Astrocyte (in vitro differentiated cells and primary cell): ENCODE measurements at regions not wholly inside any gene's neighbourhood (a gene's known extent, or its start where the extent isn't known, plus 50 kb on each side); places are given as distances from the start of the nearest gene placed in this dataset.

ENCODE experiments used
- DNase-seq: peaks from one replicate; pipeline ENCODE4 v3.0.0-alpha.2; 2010; ENCODE audit warnings: low read depth
- FAIRE-seq: peaks from 2 replicates; lab custom pipeline; 2011; peaks lifted over from hg19 to GRCh38; lab: Jason Lieb, UNC
- H2AFZ ChIP-seq: 2 replicates; pipeline ENCODE4 v1.6.0; 2012; ENCODE audit warnings: low read depth, low read length, inconsistent platforms
- H3K27ac ChIP-seq: 2 replicates; pipeline ENCODE4 v1.5.1; 2011; ENCODE audit warnings: low read depth, low read length, inconsistent platforms
- H3K27me3 ChIP-seq: 2 replicates; pipeline ENCODE4 v1.6.0; 2011; ENCODE audit warnings: low read length, inconsistent platforms; ENCODE audit not compliant: insufficient read depth
- H3K36me3 ChIP-seq: 2 replicates; pipeline ENCODE4 v1.5.1; 2011; ENCODE audit warnings: low read length, inconsistent platforms; ENCODE audit not compliant: insufficient read depth
- H3K4me1 ChIP-seq: 2 replicates; pipeline ENCODE4 v1.5.1; 2011; ENCODE audit warnings: low read length, inconsistent platforms; ENCODE audit not compliant: insufficient read depth
- H3K4me2 ChIP-seq: 2 replicates; pipeline ENCODE4 v1.6.0; 2012; ENCODE audit warnings: low read length, inconsistent platforms
- H3K4me3 ChIP-seq: 2 replicates; pipeline ENCODE4 v1.5.1; 2011; ENCODE audit warnings: low read depth, mild to moderate bottlenecking, low read length, inconsistent platforms; ENCODE audit not compliant: insufficient read depth
- H3K79me2 ChIP-seq: 2 replicates; pipeline ENCODE4 v1.6.0; 2012; ENCODE audit warnings: mild to moderate bottlenecking, low read length, inconsistent platforms; ENCODE audit not compliant: insufficient read depth
- H3K9ac ChIP-seq: 2 replicates; pipeline ENCODE4 v1.6.0; 2012; ENCODE audit warnings: mild to moderate bottlenecking, low read length, inconsistent platforms
- H3K9me3 ChIP-seq: 2 replicates; pipeline ENCODE4 v1.5.1; 2012; ENCODE audit warnings: low read depth, mild to moderate bottlenecking, low read length, inconsistent platforms; ENCODE audit not compliant: insufficient read depth
- H4K20me1 ChIP-seq: 2 replicates; pipeline ENCODE4 v1.6.0; 2012; ENCODE audit warnings: low read length, inconsistent platforms; ENCODE audit not compliant: insufficient read depth
- H3K27ac Mint-ChIP-seq: one replicate; pipeline ENCODE4 v1.8.0; 2021; ENCODE audit warnings: mild to moderate bottlenecking, mixed read lengths; ENCODE audit not compliant: unreplicated experiment
- H3K27me3 Mint-ChIP-seq: one replicate; pipeline ENCODE4 v1.8.0; 2021; ENCODE audit warnings: low read depth, mixed read lengths; ENCODE audit not compliant: unreplicated experiment
- H3K36me3 Mint-ChIP-seq: one replicate; pipeline ENCODE4 v1.8.0; 2021; ENCODE audit warnings: low read depth, mixed read lengths; ENCODE audit not compliant: unreplicated experiment
- H3K4me1 Mint-ChIP-seq: one replicate; pipeline ENCODE4 v1.8.0; 2021; ENCODE audit warnings: low read depth, mixed read lengths; ENCODE audit not compliant: unreplicated experiment
- H3K4me3 Mint-ChIP-seq: one replicate; pipeline ENCODE4 v1.8.0; 2021; ENCODE audit warnings: mild to moderate bottlenecking, moderate library complexity, mixed read lengths; ENCODE audit not compliant: unreplicated experiment
- H3K9me3 Mint-ChIP-seq: one replicate; pipeline ENCODE4 v1.8.0; 2021; ENCODE audit warnings: mild to moderate bottlenecking, mixed read lengths; ENCODE audit not compliant: unreplicated experiment
- CTCF ChIP-seq: IDR thresholded peaks from 2 replicates; pipeline ENCODE4 v1.5.1; 2011; ENCODE audit warnings: low read depth, mild to moderate bottlenecking, inconsistent platforms, low read length, moderate library complexity; ENCODE audit not compliant: insufficient read depth
- EZH2 ChIP-seq: IDR thresholded peaks from 2 replicates; pipeline ENCODE4 v1.6.1; 2012; ENCODE audit warnings: mild to moderate bottlenecking, low read length, inconsistent platforms; ENCODE audit not compliant: insufficient read depth

- Mint-ChIP-seq H3K27me3 (no peaks in the 10 kb centered on the region), H3K36me3 (no peaks in the 10 kb centered on the region), H3K9me3 (peaks cover 3% of the 10 kb centered on the region), H3K4me3 (no peak overlapping the region), H3K27ac (peak overlapping the region; percentile 73), H3K4me1 (peaks cover 11% of the 10 kb centered on the region)
- no peaks in the 10 kb centered on the region for H3K27me3 ChIP-seq
- peak overlapping the region; percentile 42 for H3K4me2 ChIP-seq
- DNase-seq (peak; percentile 72), FAIRE-seq (no peak)
- no peaks in the 10 kb centered on the region for H3K79me2 ChIP-seq
- no peaks in the 10 kb centered on the region for H3K36me3 ChIP-seq
- TF ChIP-seq EZH2, result no peak
- no peak for TF ChIP-seq CTCF
- no peak overlapping the region for H3K27ac ChIP-seq
- no peaks in the 10 kb centered on the region for H4K20me1 ChIP-seq
- no peaks in the 10 kb centered on the region for H3K9me3 ChIP-seq
- peak overlapping the region; percentile 24 for H3K4me3 ChIP-seq
- H3K9ac ChIP-seq, result peak overlapping the region; percentile 36
- peaks cover 12% of the 10 kb centered on the region for H3K4me1 ChIP-seq
- peak overlapping the region; percentile 16 for H2AFZ ChIP-seq
These were observed 285.0 kb upstream of the SLC10A2 start for GRCh38 chr13:103351035-103351828.

GRCh38 chr13:103350147-103350546 is 283.9 kb upstream of the SLC10A2 start:
- TF ChIP-seq EZH2, result no peak
- TF ChIP-seq CTCF, result no peak
- Histone ChIP-seq H3K4me3 (no peak overlapping the region), H2AFZ (no peak overlapping the region), H3K27me3 (no peaks in the 10 kb centered on the region), H4K20me1 (no peaks in the 10 kb centered on the region), H3K79me2 (no peaks in the 10 kb centered on the region), H3K36me3 (no peaks in the 10 kb centered on the region), H3K4me1 (peaks cover 12% of the 10 kb centered on the region), H3K9ac (no peak overlapping the region), H3K27ac (no peak overlapping the region), H3K9me3 (no peaks in the 10 kb centered on the region), H3K4me2 (no peak overlapping the region)
- no peak overlapping the region for H3K27ac Mint-ChIP-seq
- H3K9me3 Mint-ChIP-seq, result peaks cover 5% of the 10 kb centered on the region
- H3K4me3 Mint-ChIP-seq, result no peak overlapping the region
- H3K4me1 Mint-ChIP-seq, result peaks cover 11% of the 10 kb centered on the region
- no peaks in the 10 kb centered on the region for H3K27me3 Mint-ChIP-seq
- FAIRE-seq, result no peak
- no peaks in the 10 kb centered on the region for H3K36me3 Mint-ChIP-seq
- no peak for DNase-seq
